ENCODE measurements at regions not wholly inside any gene's neighbourhood (a gene's known extent, or its start where the extent isn't known, plus 50 kb on each side); places are given as distances from the start of the nearest gene placed in this dataset.

DNA sequence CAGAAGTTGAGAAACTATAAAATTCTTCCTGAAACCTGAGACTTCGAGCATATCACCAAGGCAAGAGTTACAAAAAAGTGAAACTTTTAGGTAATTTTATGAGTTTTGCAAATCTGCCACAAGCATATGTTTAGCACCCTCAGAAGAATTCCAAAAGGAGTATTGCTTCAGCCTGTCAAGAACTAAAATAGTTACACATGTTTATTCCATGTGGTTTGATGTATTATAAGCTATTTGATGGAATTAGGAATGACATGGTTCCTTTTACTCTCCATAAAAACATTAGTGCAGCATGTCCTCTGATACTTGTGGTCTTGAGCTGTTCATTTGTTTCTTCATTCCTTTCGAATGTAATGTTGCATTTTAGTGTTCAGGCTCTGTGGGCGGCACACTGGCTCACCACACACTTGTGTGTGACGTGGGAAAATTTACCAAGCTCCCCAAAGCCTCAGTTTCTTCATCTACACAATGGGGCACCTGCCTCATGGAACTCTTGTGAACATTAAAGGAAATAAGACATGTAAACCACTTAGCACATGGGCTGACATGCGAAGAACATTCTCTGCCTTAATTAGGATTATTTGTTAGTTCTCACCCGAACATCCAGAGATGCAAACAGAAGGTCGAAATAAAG, 204.2 kb upstream of the FOXF1 start:
- DNase-seq, result no peak

DNA sequence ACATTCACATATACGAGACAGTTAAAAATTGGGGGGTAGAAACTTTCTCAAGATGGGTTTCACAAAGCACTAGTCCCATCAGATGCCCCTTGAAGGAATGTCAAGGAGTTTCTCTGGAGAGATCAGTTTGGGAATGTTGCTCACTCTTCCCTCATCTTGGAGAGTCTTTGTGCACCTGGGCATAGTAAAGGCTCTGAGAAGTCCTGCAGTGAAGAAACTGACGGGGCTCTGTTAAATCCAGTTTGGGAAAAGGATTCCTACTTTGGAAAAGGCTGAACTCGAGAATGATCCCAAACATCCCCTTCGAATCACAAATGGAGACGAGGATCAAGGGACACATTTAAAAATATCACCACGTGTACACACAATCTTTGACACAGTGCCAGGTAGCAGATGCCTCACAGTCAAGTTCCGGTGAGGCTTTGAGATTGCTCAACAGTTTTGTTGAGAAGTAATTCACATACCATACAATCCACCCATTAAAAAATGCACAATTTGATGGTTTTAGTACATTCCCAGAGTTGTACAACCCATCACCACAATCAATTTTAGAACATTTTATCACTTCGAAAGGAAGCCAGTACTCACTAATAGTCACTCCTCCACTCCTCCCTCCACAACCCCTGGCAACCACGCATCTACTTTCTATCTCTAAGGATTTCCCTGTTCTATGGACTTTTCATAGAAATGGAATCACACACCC, 203.4 kb upstream of the FOXF1 start:
- no peak for DNase-seq

DNA sequence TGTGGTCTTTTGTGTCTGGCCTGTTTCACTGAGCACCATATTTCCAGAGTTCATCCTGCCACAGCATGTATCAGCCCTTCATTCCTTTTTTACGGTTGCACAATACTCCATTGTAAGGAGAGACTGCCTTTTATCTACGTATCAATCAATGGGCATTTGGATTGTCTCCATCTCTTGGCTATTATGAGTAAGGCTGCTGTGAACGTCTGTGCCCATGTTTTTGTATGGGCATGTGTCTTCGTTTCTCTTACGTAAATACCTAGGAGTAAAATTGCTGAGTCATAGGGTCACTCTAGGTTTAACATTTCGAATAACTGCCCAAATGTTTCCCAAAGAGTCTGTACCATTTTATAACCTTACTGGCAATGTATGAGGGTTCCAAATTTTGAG, 202.8 kb upstream of the FOXF1 start:
- DNase-seq, result no peak

DNA sequence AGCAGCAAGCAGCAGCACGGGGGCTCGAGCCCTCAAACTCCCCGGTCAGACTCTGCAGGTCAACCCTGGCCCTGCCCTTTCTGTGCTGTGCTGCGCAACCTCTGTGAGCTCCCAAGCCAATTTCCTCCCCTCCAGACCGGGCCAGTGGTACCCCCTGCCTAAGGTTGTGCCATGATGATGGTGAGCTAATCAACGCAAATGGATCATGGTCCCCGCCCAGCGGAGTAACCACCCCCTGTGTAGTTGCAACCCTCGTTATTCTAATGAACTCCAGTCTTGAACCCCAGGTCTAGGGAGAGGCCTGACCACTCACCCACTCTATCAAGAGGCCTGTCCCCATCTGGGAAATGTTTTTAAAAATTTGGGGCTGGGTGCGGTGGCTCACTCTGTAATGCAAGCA, 201.8 kb upstream of the FOXF1 start:
- DNase-seq, result no peak

DNA sequence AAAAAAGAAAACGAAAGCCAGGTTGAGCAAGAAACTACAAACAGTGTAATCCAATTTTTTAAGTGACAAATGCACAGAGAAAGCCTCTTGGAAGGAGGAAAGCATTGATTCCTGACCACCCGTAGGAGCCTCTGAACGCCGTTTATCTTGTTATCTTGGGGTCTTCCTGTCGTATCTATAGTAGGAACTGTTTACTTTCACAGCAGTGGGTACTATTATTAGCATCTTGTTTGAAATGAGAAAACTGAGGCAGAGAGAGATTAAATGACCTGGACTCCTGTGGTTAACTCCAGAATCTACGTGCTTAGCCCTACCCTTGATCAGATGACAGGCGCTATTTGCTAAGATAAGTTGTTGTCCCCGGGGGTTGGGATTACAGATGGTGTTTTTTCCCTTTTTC, 196.7 kb upstream of the FOXF1 start:
- no peak for DNase-seq

DNA sequence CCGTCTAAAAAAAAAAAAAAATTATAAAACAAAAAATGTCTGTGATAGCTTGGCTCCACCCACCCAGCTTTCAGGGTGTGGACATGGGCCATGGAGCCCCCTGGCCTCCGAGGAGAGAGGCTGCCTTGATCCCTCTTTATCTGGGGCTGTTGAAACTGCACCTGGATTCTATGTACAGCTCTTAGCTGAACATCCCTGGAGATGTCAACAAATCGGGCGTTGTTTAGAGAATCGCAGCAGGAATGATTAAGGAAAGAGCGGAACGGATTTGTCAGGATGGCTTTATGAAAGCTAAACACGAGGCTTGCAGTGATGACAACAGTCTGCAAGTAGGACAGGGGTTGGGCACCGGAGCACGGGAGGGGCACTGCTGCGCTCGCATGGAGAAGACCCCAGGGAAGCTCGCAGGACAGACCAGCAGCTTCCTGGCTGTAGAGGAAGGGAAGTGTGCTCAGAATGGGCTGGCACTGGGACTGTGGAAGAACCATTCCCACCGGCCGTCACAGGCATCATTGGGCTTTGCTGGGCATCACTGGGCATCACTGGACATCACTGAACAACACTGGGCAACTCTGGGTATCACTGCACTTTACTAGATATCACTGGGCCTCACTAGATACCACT, 195.8 kb upstream of the FOXF1 start:
- no peak for DNase-seq

DNA sequence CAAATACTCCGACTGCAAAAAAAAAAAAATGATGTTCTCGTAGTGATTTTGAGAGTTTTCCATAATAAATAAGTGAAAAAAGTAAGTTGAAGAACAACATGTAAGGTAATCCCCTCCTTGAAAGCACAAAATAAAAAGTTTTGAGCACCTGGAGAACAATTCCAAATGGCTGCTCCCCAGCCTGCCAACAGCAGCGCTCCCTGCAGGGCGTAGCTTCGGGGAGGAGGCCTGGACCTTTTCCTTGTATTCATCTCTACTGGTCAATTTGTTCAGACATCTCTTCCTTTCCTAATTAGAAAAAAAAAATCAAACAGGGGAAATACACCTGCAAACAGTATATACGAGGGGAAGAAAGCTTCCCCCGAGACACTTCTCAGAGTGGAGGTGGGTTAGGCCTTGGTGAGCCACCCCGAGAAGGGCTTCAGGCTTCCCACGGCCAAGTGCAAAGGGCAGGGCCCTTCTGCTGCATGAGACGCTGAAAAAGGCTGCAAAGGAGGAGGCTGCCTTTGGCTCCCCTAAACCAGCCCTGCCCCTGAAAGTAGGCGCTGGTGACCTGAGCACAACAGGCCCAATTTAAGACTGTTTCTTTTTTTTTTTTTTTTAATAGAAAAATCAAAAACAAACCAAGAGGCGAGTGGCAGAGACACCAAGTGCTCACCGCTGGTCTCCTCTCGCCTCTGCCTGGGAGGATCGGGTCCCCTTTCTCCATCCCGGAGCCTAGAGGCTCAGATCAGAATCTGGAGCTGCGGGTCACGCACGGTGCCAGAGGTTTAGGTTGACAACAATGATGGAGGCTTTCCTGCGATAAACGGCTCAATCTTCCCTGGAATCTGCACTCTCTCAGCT, 193.1 kb upstream of the FOXF1 start:
- DNase-seq, result no peak

DNA sequence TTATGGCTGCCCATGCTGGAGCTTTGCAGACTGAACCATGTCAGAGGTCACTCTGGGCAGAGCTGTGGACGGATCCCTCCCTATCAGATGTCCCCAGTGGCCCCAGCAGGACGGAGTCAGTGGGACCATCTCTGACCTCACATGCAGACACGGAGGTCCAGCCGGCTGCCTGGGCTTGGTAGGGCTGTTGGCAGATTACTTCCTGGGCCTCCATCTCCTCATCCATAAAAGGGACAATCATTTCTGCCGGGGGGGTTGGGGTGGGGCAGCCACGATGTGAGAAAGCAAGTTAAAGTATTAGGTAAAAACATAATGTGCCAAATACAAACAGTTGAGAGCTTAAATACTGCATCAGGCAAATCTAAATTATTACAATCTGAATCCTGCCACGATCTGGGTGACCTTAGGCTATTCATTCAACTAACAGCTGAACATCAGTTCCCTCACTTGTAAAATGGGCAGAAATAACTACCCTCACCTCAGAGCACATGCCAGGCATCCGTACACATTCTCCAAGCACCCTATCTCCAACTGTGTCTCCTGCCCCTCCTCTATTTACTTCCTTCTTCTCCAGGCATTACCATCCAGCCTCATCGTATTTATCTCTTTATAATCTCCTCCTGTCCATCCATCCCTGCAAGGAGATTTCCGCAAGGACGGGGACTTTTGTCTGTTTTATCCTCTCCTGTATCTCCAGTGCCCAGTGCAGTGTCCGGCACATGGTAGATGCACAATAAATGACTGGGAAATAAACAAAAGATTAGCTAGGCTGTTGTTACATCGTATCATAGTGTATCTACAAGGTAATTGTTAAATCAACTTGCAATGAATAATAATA, 192.3 kb upstream of the FOXF1 start:
- no peak for DNase-seq

DNA sequence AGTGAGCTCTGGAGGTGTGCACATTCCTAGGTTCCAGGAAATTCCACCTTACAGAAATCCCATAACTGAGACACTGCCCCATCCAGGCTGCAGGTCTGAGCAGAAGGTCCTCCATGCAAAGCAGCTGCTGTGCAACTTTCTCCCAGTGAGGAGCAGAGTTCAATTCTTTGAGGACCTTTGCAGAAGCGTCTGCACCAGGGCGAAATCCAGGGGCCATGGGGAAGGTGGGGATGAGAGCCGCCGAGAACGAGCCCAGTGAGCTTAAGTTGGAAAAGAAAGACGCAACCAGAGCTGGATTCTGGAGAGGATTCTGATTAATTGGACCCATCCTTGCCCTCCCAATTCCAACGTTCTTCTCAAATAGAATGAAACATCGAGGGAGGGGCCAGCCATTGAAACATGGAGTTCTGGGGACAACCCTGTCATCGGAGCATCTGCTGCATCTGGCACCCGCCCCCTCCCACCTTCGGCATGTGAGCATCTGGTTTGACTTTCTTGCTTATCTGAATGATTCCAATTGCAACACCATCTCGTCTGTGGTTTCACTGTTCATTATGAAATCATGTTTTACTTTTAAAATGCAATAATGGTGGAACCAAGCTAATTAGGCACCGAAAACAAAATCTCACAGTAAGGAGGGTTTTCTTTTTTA, 190.6 kb upstream of the FOXF1 start:
- no peak for DNase-seq

DNA sequence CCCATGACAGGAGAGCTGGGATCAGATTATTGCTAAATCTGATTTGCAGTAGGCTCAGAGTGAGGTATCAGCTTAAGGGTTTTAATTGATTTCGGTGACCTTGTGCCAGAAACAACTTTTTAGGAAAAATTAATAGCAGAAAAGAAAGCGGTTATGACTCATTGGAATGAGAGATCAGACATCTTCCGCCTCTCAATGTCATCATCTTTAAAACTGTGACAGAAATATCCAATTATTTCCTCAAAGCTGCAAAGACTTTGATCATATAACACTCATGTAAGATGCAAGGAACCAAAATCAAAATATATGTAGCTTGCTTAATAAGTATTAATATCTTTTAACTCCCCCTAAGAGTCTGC, 190.1 kb upstream of the FOXF1 start:
- DNase-seq, result no peak

DNA sequence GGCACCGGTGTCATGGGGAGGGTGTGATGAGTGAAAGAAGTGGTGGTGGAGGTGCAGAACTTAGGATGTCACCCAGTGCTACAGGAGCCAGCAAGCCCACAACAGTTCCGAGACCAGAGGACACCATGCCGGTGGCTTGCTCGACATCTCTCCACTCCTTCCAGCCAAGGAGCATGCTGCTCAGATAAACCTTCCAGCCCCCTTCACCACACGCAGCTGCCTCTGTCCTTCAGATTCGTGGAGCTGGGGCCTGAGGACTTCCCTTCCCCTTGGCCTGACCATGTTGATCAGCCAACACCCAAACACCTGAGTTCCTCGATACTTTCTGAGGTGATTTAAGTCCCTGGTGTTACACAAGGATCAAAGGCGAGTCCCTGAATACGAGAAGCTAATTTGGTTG, 188.8 kb upstream of the FOXF1 start:
- no peak for DNase-seq

DNA sequence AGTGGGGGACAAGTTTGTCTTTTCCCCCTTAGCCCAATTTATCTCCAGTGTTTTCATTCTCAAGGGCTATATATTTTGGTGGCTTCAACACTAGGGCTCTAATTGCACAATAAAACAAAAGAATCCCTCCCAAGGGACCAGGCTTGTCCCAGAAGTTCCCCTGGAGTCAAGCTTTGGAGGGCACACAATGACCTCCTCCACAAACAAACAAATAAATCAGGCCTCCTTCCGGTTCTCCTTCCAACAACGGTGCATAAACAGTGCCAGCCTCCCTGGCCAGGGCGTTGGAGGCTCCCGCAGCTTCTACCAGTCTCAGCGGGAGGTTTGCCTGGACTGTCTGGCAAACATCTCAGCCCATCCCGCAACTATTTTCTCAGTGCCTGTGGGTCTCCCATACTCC, 188.0 kb upstream of the FOXF1 start:
- DNase-seq, result no peak

DNA sequence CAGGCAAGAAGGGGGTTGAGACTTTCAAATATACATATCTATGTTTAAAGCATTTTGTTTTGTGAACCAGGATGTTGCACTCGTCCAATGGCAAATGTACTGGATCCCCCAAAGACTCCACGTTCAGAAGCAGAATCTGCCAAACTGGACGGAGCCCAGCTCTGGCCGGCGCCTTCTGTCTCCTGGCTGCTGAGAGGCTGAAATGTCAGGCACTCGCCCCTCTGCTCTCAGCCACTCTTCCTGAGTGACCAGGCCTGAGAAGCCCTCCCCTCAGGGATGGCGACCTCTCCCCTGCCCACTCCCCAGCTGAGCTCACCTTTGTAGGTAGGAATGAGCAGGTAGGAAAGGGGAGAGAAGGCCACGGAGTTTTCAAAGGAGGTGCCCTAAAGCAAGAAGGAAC, 187.5 kb upstream of the FOXF1 start:
- no peak for DNase-seq

DNA sequence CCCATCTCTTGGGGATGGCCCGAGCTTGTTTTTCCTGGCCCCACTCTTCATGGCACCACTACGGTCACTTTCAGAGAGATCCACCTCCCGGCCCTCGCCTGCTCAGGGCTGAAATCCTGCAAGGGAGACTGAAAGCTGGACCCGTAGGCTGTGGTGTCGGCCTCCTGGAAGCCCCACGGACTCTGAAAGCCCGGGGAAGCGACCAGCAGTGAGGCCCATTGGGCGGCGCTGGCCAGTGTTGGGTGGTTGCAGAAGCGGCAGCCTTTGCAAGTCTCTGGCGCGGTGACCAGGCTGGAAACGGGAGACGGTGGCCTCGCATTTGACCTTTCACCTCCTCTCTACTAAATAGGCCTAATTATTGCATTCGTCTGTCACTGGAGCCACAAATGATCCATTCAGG, 186.0 kb upstream of the FOXF1 start:
- DNase-seq, result no peak

DNA sequence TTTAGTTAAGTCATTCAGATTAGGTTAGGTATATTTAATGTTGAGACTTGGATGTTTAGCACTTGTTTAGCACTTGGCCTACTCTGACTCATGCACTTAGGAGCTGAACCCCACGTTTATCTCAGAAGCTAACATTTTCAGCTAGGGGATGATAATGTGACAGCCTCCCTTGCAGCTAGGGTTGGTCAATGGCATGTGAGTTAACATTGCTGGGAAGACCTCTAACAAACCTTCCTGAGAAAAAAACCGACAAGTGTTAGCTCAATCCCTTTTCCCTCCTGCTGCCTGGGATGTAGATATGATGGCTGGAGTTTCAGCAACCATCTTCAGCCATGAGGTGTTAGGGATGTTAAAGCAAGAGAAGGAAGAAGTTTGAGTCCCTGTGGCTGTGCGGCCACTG, 185.0 kb upstream of the FOXF1 start:
- no peak for DNase-seq

DNA sequence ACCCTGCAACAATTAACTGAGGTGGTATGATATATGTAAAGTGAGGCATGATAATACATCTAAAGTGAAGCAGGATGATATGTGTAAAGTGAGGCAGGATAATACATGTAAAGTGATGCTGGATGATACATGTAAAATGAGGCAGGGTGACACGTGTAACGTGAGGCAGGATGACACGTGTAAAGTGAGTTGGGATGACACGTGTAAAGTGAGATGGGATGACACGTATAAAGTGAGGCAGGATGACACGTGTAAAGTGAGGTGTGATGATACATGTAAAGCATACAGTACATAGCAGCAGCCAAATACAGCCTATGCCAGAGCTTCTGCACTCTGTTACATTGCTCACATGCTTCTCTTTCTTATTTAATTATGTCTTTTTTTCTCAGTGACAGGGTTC, 184.4 kb upstream of the FOXF1 start:
- DNase-seq, result no peak

DNA sequence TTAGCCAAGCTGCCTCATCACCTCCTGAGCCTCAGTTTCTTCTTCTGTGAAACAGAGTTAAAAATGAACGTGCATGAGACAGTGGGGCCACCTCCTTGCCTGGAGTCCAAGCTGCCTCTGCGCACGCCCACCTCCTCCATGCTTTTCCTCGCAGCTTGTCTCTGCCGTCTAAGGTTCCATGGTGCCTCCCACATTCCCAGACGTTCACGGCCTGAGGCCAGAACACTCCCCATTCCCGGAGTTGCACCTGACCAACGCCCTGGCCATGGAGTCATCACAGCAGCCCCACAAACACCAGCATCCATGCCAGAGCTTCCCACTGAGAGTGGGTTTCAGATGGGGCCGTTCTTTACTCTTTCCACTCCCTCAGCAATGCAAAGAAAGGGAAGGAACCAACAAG, 183.0 kb upstream of the FOXF1 start:
- DNase-seq, result no peak

DNA sequence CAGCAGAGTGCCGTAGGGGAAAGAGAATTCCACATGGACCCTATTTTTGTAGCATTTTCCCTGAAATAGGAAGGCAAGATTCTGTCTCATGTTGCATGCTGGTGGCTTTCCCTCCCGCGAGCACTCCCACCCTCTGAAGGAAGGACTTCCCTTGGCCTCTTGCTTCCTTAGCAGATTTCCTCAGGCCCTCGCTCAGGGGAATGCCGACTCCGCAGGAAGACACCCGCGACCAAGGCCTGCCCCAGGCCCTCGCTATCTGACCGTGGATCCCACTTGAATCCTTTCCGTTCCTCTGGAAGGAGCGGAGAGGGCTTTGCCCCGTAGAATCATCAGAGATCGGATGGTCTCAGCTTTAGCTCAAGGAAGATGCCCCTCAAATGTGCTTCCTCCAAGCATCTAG, 179.4 kb upstream of the FOXF1 start:
- DNase-seq, result no peak

DNA sequence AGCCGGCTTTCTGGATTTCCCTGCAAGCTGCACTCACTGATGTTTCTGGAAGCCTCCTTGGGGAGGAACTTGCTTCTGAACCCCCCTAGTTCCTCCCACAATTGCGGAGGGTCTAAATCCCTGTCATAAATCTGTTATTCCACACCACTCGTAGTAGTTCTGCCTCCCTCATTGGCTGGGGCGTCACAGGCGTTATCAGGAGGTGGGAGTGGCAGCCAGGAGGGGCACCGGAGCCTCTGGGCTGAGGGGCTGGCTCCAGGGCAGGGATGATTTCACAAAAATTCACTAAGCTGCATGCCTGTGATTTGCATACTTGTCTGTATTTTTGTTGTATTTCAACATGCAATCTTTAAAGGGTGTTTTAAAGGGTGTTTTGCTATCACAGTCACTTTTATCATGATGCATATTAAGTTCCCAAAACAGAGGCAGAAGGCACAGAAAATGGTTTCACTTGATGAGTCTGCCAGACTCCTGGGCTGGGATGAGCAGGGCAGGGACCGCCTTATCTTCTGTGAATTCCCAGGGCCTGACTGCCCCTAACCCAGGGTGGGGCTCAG, 176.2 kb upstream of the FOXF1 start:
- DNase-seq, result no peak

DNA sequence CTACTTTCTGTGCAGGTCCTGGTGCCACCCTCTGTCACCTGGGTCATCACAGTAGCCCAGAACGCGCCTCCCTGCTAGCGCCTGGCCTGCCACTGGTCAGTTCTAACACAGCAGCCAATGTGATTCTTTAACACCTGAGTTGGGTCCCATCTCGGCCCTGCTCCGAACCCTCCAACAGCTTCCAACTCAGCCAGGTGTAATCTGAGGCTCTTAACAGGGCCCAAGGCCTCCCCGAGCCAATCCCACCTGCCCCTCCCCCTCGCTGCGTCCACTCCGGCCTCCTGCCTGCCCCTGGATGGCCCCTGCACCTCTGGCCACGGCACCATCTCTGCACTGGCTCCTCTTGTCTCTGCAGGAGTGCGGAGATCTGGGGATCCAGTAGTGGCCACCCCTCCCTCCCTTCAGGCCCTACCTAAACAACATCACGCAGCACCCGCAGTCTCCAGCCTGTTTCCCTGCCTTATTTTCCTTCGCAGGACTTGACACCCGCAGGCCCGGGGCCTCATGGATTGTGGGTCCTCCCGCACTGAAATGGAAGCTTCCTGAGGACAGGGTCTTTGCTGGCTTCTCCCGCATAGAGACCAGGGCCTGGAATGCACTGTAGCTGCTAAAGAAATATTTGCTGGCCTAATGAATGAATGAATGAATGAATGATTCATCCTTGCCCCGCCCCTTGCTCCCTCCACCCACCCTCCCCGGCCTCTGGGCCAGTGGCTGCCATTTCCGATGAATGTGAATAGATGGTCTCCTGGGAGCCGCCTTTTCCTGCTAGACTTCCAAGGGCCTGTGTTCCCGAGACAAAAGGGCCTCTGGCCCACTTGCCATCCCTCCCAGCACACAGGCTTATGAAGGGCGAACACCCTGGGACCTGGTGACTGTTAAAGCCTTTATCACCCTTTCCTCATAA, 174.8 kb upstream of the FOXF1 start:
- no peak for DNase-seq

DNA sequence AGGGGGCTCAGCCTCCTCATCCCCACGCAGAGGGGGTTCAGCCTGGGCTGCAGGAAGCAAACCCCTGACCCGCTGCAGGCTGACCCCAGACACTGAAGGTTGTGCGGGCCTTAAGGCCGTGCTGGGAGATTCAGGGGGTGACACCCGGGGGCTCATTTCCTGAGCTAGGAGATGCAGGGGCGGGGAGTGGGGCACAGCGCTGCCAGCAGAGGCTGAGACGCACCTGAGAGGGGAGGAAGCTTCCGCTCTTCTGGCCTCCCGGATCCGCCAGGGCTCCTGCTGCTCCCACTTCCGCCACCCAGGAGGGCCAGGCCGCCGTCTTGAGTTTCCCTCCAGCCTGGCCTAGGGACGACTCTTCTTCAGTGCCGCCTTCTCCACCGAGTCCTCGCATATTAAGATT, 173.2 kb upstream of the FOXF1 start:
- DNase-seq, result no peak
